Activated CD4-positive, alpha-beta T cell treated with anti-CD3 and anti-CD28 coated beads, Interleukin-2, Interleukin-4, amounts not matched to agents 100 ng/mL and 50 ng/mL, durations not matched to agents 16 hours and 8 hours (primary cell): ENCODE measurements at regions not wholly inside any gene's neighbourhood (a gene's known extent, or its start where the extent isn't known, plus 50 kb on each side); places are given as distances from the start of the nearest gene placed in this dataset.
"Not testable (repeated sequence)": the region's sequence is repeated elsewhere in the genome, so short reads cannot be mapped to it uniquely, and the experiment has no call there.

ENCODE experiments used
- DNase-seq: peaks from one replicate; pipeline ENCODE4 v3.0.0-alpha.2; 2020; ENCODE audit warnings: low spot score

DNA sequence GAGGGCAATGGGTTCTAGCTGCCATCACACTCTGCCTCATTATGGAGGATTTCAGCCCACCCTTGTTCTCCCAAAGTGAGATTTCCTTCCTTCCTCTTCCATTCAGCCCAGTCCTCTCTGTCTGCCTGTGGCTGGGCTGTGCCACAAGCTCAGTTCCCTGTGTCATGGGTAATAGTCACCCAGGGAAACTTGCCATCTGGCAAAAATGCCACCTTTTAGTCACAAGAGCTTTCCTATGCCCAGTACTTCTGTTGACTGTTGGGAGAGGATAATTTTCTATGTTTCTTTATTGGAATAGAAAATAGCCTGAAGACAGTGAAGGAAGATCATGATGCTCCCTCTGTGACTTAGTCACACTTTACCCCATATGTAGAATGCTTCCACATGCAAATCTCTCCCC lies 71.4 kb downstream of the TLR4 start:
- DNase-seq = no peak

DNA sequence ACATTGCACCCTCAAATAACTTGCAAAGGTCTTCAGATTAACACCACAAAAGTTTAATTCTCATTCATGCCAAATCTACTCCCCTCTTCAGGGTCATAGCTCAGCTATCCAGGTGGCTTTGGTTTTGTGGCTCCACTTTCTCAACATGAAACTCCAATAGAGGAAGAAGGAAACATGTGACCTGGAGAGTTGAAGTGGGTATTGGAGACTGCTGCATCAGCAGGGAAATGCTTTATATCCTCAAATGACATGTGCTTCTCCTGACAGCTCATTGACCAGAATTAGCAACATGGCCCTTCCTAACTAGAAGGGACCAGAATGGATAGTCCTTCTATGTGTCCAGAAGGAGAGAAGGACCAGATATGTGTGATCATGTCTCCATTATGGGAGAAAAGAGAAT lies 73.6 kb downstream of the TLR4 start:
- no peak for DNase-seq

DNA sequence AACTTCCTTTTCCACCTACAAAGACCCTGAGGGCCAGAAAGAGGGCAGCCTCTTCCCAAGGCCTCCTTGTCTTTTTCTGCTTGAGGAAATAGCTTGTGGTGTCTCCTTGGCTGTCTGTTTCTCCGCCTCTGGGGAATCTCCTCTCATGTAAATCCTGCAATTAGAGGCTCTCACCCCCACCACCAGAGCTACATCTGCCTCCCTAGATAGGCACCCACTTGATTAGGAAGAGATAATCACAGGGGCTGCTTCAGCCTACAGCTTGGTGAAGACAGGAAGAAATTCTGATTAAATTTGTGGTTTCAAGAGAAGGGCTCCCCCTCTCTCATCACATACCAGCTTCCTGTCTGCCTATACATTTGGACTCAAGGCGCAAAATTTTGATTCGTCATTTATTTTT lies 75.6 kb downstream of the TLR4 start:
- DNase-seq = no peak

DNA sequence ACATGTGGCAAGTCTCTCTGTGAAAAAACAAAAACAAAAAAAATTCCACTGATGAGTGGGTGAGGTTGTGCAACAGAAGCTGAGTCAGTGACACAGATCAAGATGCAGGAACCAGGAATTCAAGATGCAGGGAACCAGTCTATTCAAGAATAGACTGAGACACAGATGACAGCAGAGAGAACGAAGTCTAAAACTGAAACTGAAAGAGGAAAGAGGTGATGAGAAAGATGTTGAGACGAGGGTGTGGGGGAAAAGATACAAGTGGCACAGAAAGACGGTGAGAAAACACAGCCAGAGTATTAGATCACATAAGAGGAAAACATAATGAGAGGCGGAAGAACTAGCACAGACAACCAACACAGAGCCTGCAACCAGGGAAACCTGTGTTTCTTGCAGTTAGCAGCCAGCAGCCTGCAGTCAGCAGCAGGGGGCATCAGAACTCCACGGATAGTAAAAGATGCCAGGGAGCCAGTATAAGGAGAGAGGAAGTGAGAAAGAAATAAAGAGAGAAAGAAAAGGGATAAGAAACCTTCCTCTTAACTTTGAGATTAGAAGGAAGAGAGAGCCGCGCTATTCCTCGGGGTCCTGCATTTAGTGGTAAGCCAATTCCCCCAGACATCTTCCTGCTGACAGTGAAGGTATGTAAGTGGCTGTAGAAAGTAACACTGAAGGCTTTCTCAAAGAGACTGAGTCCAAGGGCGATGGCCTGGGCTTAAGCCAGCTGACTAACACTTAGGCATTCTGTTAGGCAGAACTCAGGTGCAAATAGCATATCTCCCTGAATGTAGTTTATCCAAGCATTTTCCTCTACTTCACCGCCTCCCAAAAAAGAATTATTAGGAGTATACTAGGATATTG lies 79.0 kb downstream of the TLR4 start:
- peak; percentile 63 for DNase-seq

DNA sequence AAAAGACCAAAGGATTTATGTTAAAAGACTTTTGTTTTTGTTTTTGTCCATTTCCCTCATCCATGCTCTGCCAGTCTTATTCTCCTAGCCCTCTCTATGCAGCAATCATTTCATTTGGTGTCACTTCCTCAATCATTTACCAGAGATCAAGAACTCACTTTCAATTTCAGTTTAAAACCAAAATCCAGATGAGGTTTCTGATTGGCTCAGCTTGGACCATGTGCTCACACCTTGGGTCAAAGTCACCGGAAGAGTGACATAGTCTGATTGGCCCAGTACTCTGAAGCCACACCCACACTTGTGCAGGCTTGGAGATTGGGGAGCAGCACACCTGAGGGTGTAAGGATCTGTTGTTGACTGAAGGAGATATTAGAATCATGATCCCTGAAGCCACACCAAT lies 79.6 kb downstream of the TLR4 start:
- peak; percentile 36 for DNase-seq

DNA sequence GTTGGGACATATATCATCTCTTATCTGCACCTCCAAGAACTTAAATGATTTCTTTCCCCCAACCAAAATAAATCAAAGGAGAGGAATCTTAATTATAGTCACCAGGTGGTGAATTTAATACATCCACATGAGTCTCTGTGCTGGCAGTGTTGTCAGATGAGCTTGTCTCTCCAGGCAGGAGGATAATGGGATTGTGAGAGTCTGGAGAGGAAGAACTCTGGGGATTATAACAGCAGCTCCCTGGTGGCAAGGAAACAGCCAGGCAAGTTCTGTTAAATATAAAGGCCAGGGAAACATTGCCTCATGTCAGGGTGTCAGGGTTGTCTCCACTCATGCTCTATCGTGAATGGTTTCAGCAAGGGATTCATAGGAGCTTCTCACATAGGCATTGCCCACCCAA lies 80.8 kb downstream of the TLR4 start:
- DNase-seq = no peak

DNA sequence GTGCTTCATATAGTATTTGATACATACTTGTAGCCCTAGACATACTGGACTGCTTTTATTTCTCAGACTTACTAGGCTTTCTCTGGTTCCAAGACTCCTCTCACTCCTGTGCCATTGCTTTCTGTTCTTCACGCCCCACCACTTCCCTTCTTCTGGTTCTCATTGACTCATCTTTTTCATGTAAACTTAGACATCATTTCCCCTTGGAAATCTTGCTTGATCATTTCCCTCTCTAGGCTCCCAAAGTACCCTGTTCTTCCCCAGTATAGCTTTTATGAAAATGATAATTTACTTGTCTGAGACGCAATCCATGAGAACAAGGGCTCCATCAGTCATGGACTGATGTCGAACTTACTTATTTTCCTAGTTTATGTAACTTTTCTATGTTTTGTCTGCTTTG lies 83.5 kb downstream of the TLR4 start:
- no peak for DNase-seq

DNA sequence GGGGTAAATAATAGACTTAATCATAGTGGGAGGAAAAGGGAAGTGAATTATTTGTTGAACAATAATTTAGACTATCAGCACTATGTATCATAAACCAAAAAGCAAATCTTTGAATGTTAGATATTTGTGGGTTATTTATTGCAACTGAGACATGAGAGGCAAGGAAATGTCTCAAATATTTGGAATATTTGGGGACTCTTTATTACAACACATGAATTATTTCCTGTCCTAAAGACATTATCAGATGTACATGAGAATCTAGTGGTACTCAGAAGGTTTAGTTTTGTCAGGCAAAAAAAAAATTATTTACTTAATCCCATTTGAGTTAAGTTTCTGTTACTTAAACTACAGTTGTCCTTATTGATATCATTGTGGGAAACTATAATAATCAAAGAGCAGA lies 91.1 kb downstream of the TLR4 start:
- no peak for DNase-seq

DNA sequence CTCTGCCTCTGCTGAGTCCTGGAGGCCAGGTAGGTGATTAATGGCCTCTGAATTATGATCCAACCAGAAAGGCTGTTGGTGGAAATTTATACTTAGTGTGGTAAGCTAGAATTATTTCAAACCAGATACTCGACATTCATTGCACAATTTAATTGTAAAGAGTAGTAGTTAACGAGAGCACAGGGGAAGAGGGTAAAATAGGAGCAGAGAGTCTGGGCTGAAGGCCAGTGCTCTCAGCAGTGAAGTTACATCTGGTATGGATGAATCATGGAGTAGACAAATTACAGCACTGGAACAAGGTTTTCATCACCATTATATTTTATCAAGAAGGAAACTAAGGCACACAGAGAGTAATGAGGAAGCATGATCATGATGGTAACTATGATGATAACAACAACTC lies 92.5 kb downstream of the TLR4 start:
- DNase-seq = no peak

DNA sequence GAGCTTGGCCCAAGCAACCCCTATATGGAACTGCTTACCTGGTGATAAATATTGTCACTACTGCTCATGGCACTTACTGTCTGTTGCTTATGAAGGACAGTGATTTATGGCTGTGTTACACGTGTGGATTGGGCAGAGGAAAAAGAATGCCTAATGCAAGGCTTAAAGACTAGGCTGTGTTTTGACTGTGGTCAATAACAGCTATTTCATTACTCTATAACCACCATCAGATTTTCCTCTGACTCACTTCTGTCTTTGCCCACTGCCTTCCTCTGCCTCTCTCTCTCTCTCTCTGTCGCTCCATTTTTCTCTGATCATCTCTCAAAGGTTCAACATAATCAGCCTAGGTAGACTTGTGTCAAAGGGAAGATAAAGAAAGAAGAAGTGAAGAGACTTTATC lies 96.2 kb downstream of the TLR4 start:
- DNase-seq = no peak

DNA sequence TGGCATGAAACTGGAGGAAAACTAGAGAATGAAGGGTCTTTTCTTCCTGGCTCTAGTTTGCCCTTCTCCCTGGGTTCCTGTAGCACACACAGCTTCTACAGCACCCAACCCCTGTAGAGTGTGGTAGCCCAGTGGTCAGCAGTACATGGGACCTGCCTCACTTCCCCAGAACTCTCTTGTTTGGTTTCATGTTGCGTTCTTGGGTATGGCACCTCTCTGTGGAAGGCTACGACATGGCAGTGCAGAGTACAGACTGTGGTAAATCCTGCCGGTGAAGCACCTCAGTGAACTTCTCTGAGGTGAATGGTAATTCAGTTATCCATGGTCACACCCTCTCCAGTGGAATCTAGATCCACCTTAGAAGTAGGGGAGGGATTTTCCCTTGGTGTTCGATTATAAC lies 105.5 kb downstream of the TLR4 start:
- DNase-seq = no peak

DNA sequence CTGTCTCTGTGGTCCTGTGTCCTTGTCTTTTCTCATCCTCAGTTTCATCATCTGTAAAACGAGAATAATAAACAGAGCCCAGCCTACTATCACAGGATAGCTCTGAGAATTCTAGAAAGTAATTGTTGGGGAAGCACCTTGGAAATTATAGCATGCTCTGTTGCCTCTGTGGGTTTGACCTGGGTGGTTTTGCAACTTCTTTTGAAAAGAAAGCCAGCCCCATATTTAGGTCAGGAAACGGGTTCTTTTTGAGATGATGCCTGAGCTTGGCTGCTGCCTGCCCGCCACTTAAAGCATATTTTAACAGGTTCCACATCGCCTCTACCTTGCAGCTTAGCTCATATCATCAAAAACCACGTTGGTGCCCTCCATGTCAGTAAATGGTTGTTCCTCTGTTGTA lies 111.1 kb downstream of the TLR4 start:
- no peak for DNase-seq

DNA sequence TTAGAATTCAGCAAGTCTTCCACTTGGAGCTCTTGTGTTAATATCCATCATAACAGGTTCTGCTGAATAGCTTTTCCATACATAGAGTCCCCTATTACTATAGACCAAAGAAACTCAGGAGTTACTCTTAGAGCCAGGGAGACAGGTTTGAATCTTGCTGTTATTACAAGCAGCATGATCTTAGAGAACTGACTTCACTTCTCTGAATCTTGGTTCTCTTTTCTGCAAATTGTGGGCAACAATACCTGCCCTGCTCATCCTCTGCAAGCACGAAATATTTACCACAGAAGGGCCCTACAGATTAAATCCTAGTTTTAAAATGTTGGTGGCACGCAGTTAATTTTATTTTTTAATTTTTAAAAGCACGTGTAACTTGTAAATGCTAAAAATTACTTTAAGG lies 111.7 kb downstream of the TLR4 start:
- DNase-seq = no peak

DNA sequence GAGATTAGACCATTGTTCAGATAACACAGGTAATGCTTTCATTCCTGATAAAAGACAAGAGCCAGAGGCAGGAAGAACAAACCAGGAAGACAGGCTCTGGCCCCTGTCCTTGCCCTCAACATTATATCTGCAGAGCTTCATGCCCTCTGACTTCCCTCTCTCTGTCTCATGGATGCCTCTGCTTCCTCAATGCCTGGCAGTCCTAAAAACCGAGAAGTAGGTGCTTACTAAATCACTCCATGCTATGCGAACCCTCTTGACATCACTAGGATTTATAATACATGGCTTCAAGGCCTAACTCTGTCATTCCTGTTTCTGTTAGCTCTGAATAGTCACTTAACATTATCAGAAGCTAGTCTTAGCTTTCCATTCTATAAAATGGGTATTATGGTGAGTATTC lies 117.8 kb downstream of the TLR4 start:
- DNase-seq = no peak

DNA sequence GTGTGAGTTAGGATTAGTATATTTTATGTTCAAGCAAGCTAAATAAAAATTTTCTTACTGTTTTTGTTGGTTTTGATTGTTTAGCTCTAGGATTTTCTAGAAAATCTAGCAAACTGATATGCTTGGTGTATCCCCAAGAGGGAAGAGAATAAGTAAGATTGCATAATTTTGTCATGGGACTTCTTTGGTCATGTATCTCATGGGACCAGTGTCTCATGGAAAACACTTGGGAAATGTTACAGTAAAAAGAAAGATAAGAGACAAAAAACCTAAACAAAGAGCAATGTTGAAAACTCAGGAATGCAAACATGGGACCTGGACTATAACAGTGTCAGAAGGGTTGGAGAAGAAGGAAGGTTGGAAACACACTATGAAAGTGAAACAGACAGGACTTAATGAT lies 119.4 kb downstream of the TLR4 start:
- DNase-seq = no peak

DNA sequence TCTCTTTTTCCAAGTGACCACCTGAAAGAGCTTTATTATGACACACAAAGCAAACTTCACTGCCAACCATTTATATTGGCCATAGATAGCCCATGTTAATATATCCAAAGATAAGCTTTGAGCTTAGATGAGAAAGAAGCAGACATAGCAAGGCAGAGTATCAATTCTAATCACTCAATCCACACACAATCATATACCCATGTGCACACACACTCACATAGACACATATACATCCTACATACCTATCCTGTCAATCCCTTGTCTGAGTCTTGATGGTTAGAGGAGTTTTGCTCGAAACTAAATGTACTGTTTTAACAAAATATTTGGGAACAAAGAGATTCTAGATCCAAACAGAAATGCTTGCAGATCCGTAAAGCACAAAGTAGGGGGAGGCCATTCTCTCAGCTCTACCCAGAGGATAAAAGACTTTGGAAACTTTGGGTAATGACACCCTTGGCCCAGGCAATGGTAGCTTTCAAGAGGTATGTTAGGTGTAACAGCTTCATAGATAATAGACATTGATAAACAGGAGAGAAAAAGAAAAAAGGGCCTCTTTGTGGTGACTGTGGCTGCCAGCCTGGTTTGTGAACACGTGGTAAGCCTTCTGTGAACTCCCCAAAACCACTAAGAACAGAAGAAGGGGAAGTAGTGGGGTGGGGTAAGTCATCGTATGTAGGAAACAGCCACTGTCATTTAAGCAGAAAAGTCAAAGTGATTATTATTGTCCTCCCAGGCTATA lies 121.6 kb downstream of the TLR4 start:
- DNase-seq = peak; percentile 54

DNA sequence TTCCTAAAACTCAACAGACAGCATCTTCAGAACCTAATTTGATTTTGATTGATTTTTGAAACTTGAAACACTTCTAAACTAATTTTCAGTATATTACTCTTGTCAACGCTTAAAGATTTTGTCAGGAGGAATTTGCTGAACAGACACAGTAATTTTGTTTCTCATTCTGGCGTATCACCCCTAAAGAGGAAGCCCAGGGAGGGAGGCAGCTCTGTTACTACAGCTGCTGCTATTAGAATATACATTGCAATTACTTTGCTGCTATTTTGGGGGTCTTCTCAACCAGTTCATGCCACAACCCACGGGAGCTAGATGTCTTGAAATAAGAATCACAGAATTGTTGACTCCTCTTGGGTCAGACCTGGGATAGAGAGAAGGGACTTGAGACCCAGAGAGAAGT lies 122.6 kb downstream of the TLR4 start:
- DNase-seq = no peak

DNA sequence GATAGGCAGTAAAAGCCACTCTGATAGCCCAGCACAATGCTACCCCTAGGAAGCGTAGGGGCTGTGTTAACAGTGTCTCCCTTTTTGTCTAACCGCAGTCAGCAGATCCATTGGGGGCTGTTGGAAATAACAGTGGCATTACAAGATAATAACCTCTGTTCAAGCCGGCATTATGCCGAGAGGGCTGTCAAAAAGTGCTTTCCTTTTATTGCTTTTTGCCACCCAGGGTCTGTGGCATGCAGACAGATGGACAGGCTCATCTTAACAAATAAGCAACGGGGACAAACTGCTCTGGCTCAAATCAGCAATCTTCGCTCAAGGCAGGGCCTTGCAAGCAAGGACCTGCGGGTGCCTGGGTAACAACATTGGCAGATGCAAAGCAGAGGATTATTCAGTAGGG lies 123.3 kb downstream of the TLR4 start:
- DNase-seq = no peak

DNA sequence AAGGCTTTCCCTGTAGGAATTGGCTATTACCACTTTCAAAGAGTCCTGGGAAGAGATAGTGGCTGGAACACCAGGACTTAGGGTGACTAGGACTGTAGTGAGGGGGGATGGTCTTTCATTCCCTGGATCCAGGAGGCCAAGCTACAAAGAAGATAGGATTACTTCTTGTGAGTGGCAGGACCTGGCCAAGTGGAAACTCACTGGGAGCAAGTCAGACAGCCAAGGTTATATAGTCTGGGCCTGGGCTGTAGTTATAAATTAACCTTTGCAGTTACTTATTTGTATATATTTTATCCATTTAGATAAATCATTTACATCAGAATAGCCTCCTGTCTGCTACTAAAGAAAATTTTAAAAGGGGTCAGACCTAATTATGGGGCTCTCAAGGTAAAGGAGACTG lies 124.3 kb downstream of the TLR4 start:
- DNase-seq = no peak

DNA sequence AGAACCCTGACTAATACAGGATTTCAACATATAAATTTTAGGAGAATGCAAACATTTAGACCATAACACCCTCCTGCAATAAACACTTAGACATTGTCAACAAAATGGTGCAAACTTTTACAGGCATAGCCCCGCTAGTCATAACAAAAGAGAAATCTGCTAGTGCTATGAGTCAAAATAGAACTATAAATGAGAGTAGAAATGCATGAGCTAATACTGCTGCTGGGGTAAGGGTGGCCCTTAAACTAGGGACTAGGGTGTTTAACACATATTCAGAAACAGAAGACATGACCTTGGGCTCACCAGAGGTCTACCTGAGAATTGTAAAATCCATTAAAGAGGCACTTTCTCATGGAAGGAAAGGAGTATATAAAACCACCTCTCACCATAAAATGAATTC lies 131.6 kb downstream of the TLR4 start:
- peak; percentile 53 for DNase-seq

DNA sequence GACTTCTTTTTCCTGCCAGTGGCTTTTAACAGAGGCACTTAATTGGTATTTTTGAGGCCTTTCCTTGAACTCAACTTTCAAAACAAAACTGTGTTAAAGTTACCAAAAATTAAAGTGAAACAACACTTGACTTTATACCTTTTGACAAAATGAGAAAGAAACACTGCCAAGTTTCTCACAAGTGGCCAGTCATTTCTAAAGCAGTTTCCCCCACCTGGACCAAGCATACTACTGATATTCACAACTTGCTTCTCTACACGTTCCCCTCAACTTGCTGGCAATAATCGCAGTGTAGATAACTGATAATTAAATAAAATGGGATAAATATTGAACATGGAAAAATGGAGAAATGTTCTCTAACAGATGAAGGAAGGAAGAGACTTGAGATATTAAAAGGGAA lies 135.7 kb downstream of the TLR4 start:
- DNase-seq = peak; percentile 6

DNA sequence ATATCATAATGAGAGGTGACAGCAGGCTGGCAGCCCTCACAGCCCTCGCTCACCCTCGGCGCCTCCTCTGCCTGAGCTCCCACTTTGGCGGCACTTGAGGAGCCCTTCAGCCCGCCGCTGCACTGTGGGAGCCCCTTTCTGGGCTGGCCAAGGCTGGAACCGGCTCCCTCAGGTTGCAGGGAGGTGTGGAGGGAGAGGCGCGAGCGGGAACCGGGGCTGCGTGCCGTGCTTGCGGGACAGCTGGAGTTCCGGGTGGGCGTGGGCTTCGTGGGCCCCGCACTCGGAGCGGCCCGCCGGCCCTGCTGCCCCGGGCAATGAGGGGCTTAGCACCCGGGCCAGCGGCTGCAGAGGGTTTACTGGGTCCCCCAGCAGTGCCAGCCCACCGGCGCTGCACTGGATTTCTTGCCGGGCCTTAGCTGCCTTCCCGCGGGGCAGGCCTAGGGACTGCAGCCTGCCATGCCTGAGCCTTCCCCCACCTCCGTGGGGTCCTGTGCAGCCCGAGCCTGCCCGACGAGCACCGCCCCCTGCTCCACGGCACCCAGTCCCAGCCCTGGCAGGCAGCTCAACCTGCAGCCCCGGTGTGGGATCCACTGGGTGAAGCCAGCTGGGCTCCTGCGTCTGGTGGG lies 147.7 kb downstream of the TLR4 start:
- not testable (repeated sequence) for DNase-seq

DNA sequence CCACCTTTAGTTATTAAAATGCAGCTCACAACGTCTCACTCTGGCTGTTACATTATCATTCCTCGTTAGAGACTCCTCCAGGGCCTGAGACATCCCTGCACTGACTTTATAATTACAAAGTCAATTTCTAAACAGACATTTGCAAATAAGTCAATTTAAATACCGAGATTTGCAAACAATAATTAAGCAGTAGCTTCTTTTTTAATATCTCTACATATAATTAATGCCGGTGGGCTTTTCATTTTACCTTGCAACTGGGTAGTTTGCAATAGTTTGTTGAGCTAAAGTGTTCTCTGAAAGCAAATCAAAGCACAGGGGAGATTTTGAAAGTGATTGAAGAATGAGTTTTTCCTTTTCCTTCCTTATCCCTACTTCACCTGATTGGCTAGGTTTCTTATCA lies 154.4 kb downstream of the TLR4 start:
- no peak for DNase-seq
